ENCODE measurements at regions not wholly inside any gene's neighbourhood (a gene's known extent, or its start where the extent isn't known, plus 50 kb on each side); places are given as distances from the start of the nearest gene placed in this dataset.

DNA sequence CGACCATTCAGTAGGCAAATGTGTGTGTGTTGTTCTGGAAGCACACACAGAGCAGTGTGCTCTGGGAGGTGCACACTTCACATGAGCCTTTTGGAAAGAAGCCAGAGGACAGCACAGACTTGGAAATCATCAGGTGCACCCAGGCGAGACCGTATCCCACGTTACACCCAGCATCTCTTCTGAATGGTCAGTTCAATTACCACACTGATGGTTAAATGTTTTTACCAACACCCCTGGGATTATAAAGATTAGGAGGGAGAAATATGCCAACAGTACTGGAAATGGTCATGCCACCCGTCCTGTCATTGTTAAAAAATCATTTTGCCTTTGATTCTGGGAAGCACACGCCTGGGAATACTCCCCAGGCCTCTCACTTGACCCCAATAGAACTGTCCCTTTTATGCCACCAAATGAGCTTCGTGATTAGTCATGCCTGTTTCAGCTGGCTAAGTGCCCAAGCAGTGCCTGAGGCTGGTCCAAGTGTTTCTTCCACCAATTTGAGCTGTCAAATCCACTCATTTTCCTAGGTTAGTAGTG is 183.7 kb downstream of the NRP2 start (continued):
- TF ChIP-seq REST (IDR thresholded peaks at IDR 0.05; ENCODE audit: low read depth) (no peak), EZH2 (IDR thresholded peaks at IDR 0.05) (no peak), EGR1 (IDR thresholded peaks at IDR 0.05; ENCODE audit: low read depth) (no peak), FOSL1 (IDR thresholded peaks at IDR 0.05; ENCODE audit: low read depth) (no peak), POLR2AphosphoS5 (IDR thresholded peaks at IDR 0.05; ENCODE audit: low read depth, low read length) (no peak), RAD21 (IDR thresholded peaks at IDR 0.05; ENCODE audit: low read depth) (no peak), YY1 (IDR thresholded peaks at IDR 0.05; ENCODE audit: extremely low read depth, insufficient replicate concordance, low read depth, low read length) (no peak), MAX (IDR thresholded peaks at IDR 0.05) (no peak), CBX3 (IDR thresholded peaks at IDR 0.05; ENCODE audit: low read depth) (no peak)

- no peak for TF ChIP-seq EZH2 (IDR thresholded peaks at IDR 0.05)
- no peak for TF ChIP-seq POLR2AphosphoS5 (IDR thresholded peaks at IDR 0.05; ENCODE audit: low read depth, low read length)
- DNase-seq (ENCODE audit: low read depth, low spot score) = no peak
- H4K20me1 ChIP-seq (ENCODE audit: insufficient read depth) = no peaks in the 10 kb centered on the region
- H3K36me3 ChIP-seq (ENCODE audit: control insufficient read depth in 1 of 2, insufficient read depth in 2 of 2, low read length in 2 of 2) = no peaks in the 10 kb centered on the region
- H3K9me2 ChIP-seq (ENCODE audit: insufficient read depth) = no peaks in the 10 kb centered on the region
- H2AFZ ChIP-seq (ENCODE audit: low read depth, low read length, poor library complexity, severe bottlenecking) = no peak overlapping the region
- H3K4me1 ChIP-seq (ENCODE audit: control insufficient read depth in 1 of 2, insufficient read depth in 2 of 2, low read length in 2 of 2) = peaks cover 0 to 4% of the 10 kb centered on the region in 2 experiments; a peak in 1 of 4 replicates
- no peak overlapping the region for H3K4me3 ChIP-seq (replicated peaks in 1 of 2; ENCODE audit: low read depth in 1 of 2, low read length in 2 of 2)
- H3K79me2 ChIP-seq (ENCODE audit: insufficient read depth, low read length) = no peaks in the 10 kb centered on the region
- BruUV-seq (replicated peaks) = no TSS peak
- H3K27ac ChIP-seq (ENCODE audit: low read depth, low read length) = no peak overlapping the region
- ChIA-PET POLR2A (no interaction called here), CTCF (no interaction called here), RAD21 (ENCODE audit: low non-redundant PET in 1 of 2, low total read pairs in 2 of 2, uncharacterized antibody in 2 of 2, unreplicated experiment in 2 of 2) (no interaction called here)
- no peaks in the 10 kb centered on the region for H3K9me3 ChIP-seq (ENCODE audit: control insufficient read depth in 1 of 2, insufficient read depth in 1 of 2, low read depth in 1 of 2, low read length in 2 of 2)
- no peak overlapping the region for H3K4me2 ChIP-seq (ENCODE audit: low read length)
- H3K27me3 ChIP-seq (ENCODE audit: insufficient read depth, low read length) = peaks cover 3% of the 10 kb centered on the region; the same call in 1 of the 2 replicates
- no peak overlapping the region for H3K9ac ChIP-seq (ENCODE audit: low read length)
- ATAC-seq = no peak
- intact Hi-C loops (cut with micrococcal nuclease) = no loop called here
Measured at GRCh38 chr2:205865056-205865455, 182.8 kb downstream of the NRP2 start.

All from HCT116 (cell line).